Adrenal gland (tissue), 5 donors: ENCODE measurements at regions not wholly inside any gene's neighbourhood (a gene's known extent, or its start where the extent isn't known, plus 50 kb on each side); places are given as distances from the start of the nearest gene placed in this dataset.

Experiments used
- POLR2A ChIP-seq, 2 donors: fragments of 450-650 bp; IDR thresholded peaks; one replicate each; pipeline ENCODE4 v1.6.1; 2017; ENCODE audit warnings: antibody characterized with exemption in 2 of 2, mild to moderate bottlenecking in 2 of 2, moderate library complexity in 1 of 2
- TF ChIP-seq, protein P1 (sequence below), 6 experiments: fragments of 450-650 bp in 4 of 6; fragments of 200-600 bp in 2 of 6; sonication (generic) in 1 of 6; IDR thresholded peaks; 1 replicate in 5 of 6; 2 replicates in 1 of 6; pipeline versions ENCODE4 v1.5.1 to v1.8.0; 2016 to 2021; ENCODE audit warnings: antibody characterized with exemption in 6 of 6, mild to moderate bottlenecking in 2 of 6, moderate library complexity in 1 of 6
- donor health status: DM: no; HTN: no; CAD: no.

DNA sequence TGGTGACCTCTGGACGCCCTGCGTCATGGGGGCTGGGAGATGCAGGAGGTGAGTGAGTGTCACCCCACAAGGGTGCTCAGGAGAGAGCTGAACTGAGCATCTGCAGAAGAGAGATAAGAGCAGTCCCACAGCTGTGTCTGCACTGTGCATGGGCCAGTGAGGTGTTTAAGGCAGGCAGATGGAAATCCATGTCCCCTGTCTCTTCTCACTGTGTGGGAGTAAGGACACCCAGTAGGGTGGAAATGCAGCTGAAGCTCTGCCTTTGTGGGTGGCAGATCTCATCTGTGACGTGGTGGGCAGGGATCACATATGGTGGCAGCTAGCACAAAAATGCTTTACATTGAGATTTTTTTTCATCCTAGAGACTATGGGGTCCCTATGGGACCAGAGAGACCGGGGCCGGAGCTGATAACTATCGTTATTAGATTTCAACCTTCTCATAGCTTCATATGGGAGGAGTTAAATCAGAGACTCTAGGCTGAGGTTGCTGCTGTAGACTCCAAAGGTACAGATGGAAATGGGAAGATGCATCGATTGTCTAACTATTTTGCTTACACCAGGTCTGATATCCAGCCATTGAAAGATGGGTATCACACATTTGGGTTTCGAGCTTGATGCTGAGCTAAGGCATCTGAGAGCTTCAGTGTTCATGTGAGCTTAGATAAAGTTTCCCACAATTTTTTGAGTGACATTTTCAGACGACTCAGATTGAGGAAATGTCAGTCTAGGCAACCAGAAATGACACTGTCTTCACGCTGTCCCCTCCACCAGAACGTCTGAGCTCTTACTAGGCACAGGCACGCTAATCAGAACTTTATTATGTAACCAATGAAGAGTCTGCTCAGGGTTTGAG lies 65.3 kb upstream of the PSEN2 start:
- TF ChIP-seq POLR2A (IDR thresholded peaks at IDR 0.05) = no peak
- TF ChIP-seq, protein P1, sequence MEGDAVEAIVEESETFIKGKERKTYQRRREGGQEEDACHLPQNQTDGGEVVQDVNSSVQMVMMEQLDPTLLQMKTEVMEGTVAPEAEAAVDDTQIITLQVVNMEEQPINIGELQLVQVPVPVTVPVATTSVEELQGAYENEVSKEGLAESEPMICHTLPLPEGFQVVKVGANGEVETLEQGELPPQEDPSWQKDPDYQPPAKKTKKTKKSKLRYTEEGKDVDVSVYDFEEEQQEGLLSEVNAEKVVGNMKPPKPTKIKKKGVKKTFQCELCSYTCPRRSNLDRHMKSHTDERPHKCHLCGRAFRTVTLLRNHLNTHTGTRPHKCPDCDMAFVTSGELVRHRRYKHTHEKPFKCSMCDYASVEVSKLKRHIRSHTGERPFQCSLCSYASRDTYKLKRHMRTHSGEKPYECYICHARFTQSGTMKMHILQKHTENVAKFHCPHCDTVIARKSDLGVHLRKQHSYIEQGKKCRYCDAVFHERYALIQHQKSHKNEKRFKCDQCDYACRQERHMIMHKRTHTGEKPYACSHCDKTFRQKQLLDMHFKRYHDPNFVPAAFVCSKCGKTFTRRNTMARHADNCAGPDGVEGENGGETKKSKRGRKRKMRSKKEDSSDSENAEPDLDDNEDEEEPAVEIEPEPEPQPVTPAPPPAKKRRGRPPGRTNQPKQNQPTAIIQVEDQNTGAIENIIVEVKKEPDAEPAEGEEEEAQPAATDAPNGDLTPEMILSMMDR (IDR thresholded peaks at IDR 0.05) = no peak
